ENCODE measurements at regions not wholly inside any gene's neighbourhood (a gene's known extent, or its start where the extent isn't known, plus 50 kb on each side); places are given as distances from the start of the nearest gene placed in this dataset.

GRCh38 chr6:40331545-40331944 lies 255.6 kb downstream of the LRFN2 start:
- H3K4me3 ChIP-seq (ENCODE audit: low read depth, low read length) = no peak overlapping the region
- no peak for DNase-seq (ENCODE audit: low read depth)
- TF ChIP-seq, protein P1, sequence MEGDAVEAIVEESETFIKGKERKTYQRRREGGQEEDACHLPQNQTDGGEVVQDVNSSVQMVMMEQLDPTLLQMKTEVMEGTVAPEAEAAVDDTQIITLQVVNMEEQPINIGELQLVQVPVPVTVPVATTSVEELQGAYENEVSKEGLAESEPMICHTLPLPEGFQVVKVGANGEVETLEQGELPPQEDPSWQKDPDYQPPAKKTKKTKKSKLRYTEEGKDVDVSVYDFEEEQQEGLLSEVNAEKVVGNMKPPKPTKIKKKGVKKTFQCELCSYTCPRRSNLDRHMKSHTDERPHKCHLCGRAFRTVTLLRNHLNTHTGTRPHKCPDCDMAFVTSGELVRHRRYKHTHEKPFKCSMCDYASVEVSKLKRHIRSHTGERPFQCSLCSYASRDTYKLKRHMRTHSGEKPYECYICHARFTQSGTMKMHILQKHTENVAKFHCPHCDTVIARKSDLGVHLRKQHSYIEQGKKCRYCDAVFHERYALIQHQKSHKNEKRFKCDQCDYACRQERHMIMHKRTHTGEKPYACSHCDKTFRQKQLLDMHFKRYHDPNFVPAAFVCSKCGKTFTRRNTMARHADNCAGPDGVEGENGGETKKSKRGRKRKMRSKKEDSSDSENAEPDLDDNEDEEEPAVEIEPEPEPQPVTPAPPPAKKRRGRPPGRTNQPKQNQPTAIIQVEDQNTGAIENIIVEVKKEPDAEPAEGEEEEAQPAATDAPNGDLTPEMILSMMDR (conservative IDR thresholded peaks at IDR 0.05; ENCODE audit: low read depth, low read length) = no peak

DNA sequence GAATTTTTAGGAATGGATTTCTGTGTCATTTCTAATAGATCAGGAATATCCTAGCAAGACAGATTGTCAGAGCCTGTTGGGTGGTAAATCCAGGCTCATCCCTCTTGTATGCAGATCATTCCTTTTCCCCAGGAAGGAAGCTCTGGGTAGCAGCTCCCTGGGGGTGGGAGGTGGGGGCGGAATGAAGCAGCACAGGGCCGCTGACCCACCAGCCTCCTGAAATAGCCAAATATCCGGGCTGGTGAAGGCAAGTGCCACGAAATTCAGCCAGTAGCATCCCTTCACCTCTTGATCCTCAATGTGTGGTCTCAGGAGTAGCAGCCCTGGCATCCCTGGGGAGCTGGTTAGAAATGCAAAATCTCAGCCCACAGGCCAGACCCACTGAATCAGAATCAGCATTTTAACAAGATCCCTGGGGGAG lies 256.9 kb downstream of the LRFN2 start:
- H3K4me3 ChIP-seq (ENCODE audit: low read depth, low read length) = no peak overlapping the region
- no peak for DNase-seq (ENCODE audit: low read depth)
- TF ChIP-seq, protein P1 (conservative IDR thresholded peaks at IDR 0.05; ENCODE audit: low read depth, low read length) = no peak

GRCh38 chr6:40328986-40329545 lies 258.1 kb downstream of the LRFN2 start:
- DNase-seq (ENCODE audit: low read depth) = no peak
- no peak overlapping the region for H3K4me3 ChIP-seq (ENCODE audit: low read depth, low read length)
- TF ChIP-seq, protein P1 (conservative IDR thresholded peaks at IDR 0.05; ENCODE audit: low read depth, low read length) = no peak

DNA sequence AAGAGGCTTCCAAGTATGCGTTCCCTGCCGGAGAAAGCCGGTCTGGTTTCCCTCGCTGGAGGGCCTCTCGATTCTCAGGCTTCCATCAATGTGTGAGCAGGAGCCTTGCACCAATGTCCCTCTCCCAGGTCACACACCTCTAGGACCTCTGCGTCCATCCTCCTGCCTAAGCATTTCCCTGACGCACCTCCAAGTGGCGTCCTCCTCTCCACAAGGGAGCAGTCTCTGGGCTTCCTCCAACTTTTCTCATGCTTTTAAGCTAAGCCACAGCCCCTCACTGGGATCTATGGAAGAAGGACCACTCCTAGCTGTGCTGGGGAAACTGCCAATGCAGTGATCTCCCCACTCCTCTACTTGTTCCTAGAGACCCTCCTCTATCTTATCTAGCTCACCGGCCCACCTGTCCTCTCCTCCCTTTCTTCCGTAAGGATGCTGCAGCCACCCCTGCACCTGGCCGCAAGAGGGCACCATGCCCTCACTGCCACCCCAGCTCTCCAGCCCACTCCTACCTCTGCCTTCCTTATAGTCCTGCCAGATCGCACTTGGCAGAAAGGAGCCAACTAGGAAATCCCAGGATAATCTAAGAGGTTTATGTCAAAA lies 258.7 kb downstream of the LRFN2 start:
- DNase-seq (ENCODE audit: low read depth) = no peak
- TF ChIP-seq, protein P1 (conservative IDR thresholded peaks at IDR 0.05; ENCODE audit: low read depth, low read length) = peak; percentile 49
- H3K4me3 ChIP-seq (ENCODE audit: low read depth, low read length) = no peak overlapping the region

GRCh38 chr6:40326714-40327421 lies 260.3 kb downstream of the LRFN2 start:
- TF ChIP-seq, protein P1 (conservative IDR thresholded peaks at IDR 0.05; ENCODE audit: low read depth, low read length) = no peak
- no peak for DNase-seq (ENCODE audit: low read depth)
- H3K4me3 ChIP-seq (ENCODE audit: low read depth, low read length) = no peak overlapping the region

DNA sequence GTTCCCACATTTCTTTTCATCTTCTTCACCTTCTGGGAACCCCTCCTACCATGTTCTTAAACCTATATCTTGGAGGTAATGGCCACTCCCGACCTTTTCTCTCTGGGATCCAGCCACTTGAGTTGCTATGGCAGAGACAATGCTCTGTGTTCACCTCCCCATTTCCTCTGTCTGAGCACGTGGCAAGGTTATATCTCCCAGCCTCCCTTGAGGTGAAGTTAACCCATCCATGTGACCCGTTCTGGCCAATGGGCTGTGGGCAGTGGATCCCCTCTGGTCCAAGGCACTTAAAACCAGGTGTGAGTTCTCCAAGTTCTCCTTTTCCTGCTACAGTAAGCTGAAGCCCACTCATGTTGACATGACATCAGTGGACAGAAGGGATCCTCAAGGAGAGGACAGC lies 261.4 kb downstream of the LRFN2 start:
- TF ChIP-seq, protein P1 (conservative IDR thresholded peaks at IDR 0.05; ENCODE audit: low read depth, low read length) = no peak
- DNase-seq (ENCODE audit: low read depth) = no peak
- no peak overlapping the region for H3K4me3 ChIP-seq (ENCODE audit: low read depth, low read length)
